ENCODE measurements at regions not wholly inside any gene's neighbourhood (a gene's known extent, or its start where the extent isn't known, plus 50 kb on each side); places are given as distances from the start of the nearest gene placed in this dataset.

DNA sequence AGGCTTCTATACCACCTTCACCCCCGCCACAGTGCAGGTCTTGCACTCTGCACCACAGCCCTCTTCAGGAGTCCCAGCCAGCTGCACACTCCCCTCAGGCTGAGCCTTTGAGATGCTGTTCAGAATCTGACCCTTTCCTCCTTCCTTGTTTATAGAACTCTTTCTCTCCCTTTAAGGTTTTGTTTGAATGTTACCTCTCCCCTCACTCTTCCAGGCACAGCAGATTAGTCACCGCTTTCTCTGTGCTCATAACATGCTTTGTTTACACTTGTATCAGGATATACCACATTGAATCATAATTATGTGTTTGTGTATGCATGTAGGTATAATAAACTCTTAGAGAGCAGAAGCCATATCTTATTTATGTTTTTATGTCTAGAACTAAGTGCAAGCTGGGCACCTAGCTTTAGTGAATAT lies 168.4 kb upstream of the BCL6 start:
- Histone ChIP-seq H3K4me1 (peaks cover 59 to 62% of the 10 kb centered on the region in 2 donors), H3K9me3 (no peaks in the 10 kb centered on the region), H3K36me3 (no peaks in the 10 kb centered on the region), H3K4me3 (no peak overlapping the region), H3K27me3 (no peaks in the 10 kb centered on the region), H3K27ac (peak overlapping the region; percentile 78 to 94 (median 80))
- ATAC-seq: no peak
- in situ Hi-C loops (cut with MboI; ENCODE audit: low sequenced_read_pairs in 4 of 4) (loop anchor here in 1 of 4 donors (10.0 kb wide), 1 partner anchor 1031 kb away; no protein-coding TSS in a partner anchor), intact Hi-C loops (cut with DNase I; ENCODE audit: low total_unique reads) (loop anchor here (2.0 to 10.0 kb wide), 2 partner anchors 165 to 241 kb away; partner anchors contain the start of gene LPP)
- TF ChIP-seq POLR2A (IDR thresholded peaks at IDR 0.05) (no peak), CTCF (IDR thresholded peaks at IDR 0.05 in 4 of 5, conservative IDR thresholded peaks at IDR 0.05 in 1 of 5) (no peak)
- no peak for DNase-seq

DNA sequence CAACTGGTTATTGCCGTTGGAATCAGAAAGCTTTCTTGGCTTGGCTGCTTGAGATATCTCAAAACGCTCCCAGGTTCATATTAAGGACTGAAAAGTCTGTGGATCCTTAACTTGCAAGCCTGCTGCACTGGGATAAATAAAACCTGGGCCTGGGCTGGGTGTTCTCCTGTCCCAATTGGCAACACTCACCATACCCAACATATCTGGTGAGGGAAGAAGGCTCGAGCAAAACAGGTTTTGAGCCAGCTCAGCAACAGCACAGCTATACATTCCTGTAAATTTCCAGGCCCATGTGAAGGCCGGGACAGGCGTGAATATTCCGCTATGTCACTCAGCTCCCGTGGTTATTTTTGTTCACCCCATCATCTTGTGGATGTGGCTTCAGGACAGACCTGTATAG lies 169.0 kb upstream of the BCL6 start:
- Histone ChIP-seq H3K36me3 (no peaks in the 10 kb centered on the region), H3K27ac (peak overlapping the region; percentile 78 to 94 (median 80)), H3K4me1 (peaks cover 59 to 62% of the 10 kb centered on the region in 2 donors), H3K27me3 (no peaks in the 10 kb centered on the region), H3K9me3 (no peaks in the 10 kb centered on the region), H3K4me3 (no peak overlapping the region)
- ATAC-seq (peak; percentile 42 to 69), DNase-seq (peak; percentile 70 to 79)
- TF ChIP-seq CTCF (IDR thresholded peaks at IDR 0.05 in 4 of 5, conservative IDR thresholded peaks at IDR 0.05 in 1 of 5) (no peak), POLR2A (IDR thresholded peaks at IDR 0.05) (no peak)
- in situ Hi-C loops (cut with MboI; ENCODE audit: low sequenced_read_pairs in 4 of 4) (loop anchor here in 1 of 4 donors (10.0 kb wide), 1 partner anchor 1031 kb away; no protein-coding TSS in a partner anchor), intact Hi-C loops (cut with DNase I; ENCODE audit: low total_unique reads) (loop anchor here (2.0 to 10.0 kb wide), 2 partner anchors 165 to 241 kb away; partner anchors contain the start of gene LPP)

DNA sequence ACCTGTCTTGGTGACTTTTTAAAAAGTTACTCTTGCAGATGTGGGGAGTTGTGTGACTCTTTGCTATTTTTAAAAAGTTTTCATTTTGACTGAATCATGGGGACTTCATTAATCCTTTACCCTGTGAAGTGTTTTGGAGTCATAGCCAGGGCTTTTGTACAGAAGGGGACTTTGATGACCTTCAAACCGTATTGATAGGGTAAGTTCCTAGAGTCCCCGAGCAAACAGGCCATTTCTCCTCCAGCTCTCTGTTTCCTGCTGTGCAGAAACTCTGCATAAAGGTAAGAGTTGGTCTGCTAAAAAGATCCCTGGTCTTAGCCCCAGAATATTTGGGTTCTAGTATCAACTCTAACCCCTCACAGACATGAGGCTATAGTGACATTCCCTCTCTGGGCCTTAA lies 170.8 kb upstream of the BCL6 start:
- ATAC-seq (no peak), DNase-seq (no peak)
- H3K9me3 ChIP-seq: no peaks in the 10 kb centered on the region
- H3K4me1 ChIP-seq: peaks cover 59 to 62% of the 10 kb centered on the region in 2 donors
- no peaks in the 10 kb centered on the region for H3K36me3 ChIP-seq
- intact Hi-C loops (cut with DNase I; ENCODE audit: low total_unique reads) (loop anchor here (2.0 to 10.0 kb wide), 4 partner anchors 39 to 1031 kb away; partner anchors contain the start of gene LPP), in situ Hi-C loops (cut with MboI; ENCODE audit: low sequenced_read_pairs in 4 of 4) (loop anchor here in 1 of 4 donors (5.0 to 10.0 kb wide), 2 partner anchors 169 to 1029 kb away; partner anchors contain the start of gene BCL6)
- H3K27me3 ChIP-seq: no peaks in the 10 kb centered on the region
- peak overlapping the region; percentile 78 to 94 (median 80) for H3K27ac ChIP-seq
- TF ChIP-seq POLR2A (IDR thresholded peaks at IDR 0.05): no peak
- no peak for TF ChIP-seq CTCF (IDR thresholded peaks at IDR 0.05 in 4 of 5, conservative IDR thresholded peaks at IDR 0.05 in 1 of 5)
- H3K4me3 ChIP-seq: no peak overlapping the region

DNA sequence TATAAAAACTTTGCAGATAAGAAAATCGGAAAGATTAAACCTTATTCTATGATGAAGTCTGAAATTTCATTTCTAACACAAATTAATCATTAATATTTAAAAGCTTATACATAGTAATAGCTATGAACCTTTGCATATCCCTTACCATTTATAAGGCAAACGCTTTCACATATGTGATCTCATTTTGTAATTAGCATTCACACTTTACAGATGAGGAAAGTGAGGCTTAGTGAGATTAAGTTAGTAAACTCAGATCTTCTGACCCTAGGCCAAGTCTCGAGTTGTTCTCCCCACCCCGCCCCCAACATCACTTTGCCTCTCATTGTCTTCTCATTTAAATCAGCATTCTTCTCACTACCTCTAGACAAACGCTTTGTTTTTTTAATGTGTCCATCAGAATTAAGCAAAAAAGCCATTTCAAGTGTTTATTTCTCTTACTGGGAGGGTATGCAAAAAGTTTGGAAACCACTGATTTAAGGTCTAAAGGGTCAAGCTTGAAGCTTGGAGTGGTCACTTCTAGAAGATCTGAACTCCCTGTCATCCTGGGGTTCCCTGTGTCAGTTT lies 172.9 kb upstream of the BCL6 start:
- in situ Hi-C loops (cut with MboI; ENCODE audit: low sequenced_read_pairs in 4 of 4): loop anchor here in 1 of 4 donors (5.0 to 10.0 kb wide), 2 partner anchors 171 to 1027 kb away; partner anchors contain the start of gene BCL6
- H3K27ac ChIP-seq: peak overlapping the region; percentile 73 to 80 (median 78)
- no peaks in the 10 kb centered on the region for H3K27me3 ChIP-seq
- H3K36me3 ChIP-seq: no peaks in the 10 kb centered on the region
- ATAC-seq (no peak), DNase-seq (no peak)
- TF ChIP-seq POLR2A (IDR thresholded peaks at IDR 0.05) (no peak), CTCF (IDR thresholded peaks at IDR 0.05 in 4 of 5, conservative IDR thresholded peaks at IDR 0.05 in 1 of 5) (no peak)
- H3K9me3 ChIP-seq: no peaks in the 10 kb centered on the region
- H3K4me3 ChIP-seq: no peak overlapping the region
- intact Hi-C loops (cut with DNase I; ENCODE audit: low total_unique reads): loop anchor here (5.0 to 10.0 kb wide), 2 partner anchors 237 to 1029 kb away; partner anchors contain the start of gene LPP
- peaks cover 42 to 47% of the 10 kb centered on the region in 2 donors for H3K4me1 ChIP-seq

All from gastrocnemius medialis (tissue), 4 donors.